Stomach (tissue), 4 donors: ENCODE measurements at regions not wholly inside any gene's neighbourhood (a gene's known extent, or its start where the extent isn't known, plus 50 kb on each side); places are given as distances from the start of the nearest gene placed in this dataset.

Experiments used
- CTCF ChIP-seq, 7 experiments: fragments of 450-650 bp in 4 of 7; fragments of 200-600 bp in 3 of 7; sonication (generic) in 3 of 7; IDR thresholded peaks; one replicate each; pipeline ENCODE4 v1.5.1; 2016 to 2019; ENCODE audit warnings: antibody characterized with exemption in 7 of 7, control low read depth in 2 of 7, mild to moderate bottlenecking in 1 of 7
- EP300 ChIP-seq: sonication (generic); formaldehyde crosslinking; IDR thresholded peaks from one replicate; pipeline ENCODE4 v1.6.1; 2017; ENCODE audit warnings: antibody characterized with exemption
- POLR2A ChIP-seq, 4 donors: fragments of 450-650 bp; IDR thresholded peaks; one replicate each; pipeline ENCODE4 v1.6.1; 2016; ENCODE audit warnings: antibody characterized with exemption in 4 of 4, control low read depth in 2 of 4, mild to moderate bottlenecking in 1 of 4, moderate library complexity in 1 of 4
- POLR2AphosphoS5 ChIP-seq, 3 donors: sonication (generic); formaldehyde crosslinking; IDR thresholded peaks; one replicate each; pipeline ENCODE4 v1.6.1; 2016; ENCODE audit warnings: antibody characterized with exemption in 3 of 3

GRCh38 chr20:51953731-51954340 is 151.5 kb upstream of the SALL4 start:
- TF ChIP-seq POLR2AphosphoS5 (IDR thresholded peaks at IDR 0.05) (no peak), CTCF (IDR thresholded peaks at IDR 0.05) (no peak), EP300 (no peak), POLR2A (IDR thresholded peaks at IDR 0.05) (no peak)
